Activated CD8-positive, alpha-beta T cell treated with anti-CD3 and anti-CD28 coated beads, Interleukin-2, amount 10 ng/mL, durations not matched to agents 7 days and 5 days (primary cell): ENCODE measurements at regions not wholly inside any gene's neighbourhood (a gene's known extent, or its start where the extent isn't known, plus 50 kb on each side); places are given as distances from the start of the nearest gene placed in this dataset.
"Not testable (repeated sequence)": the region's sequence is repeated elsewhere in the genome, so short reads cannot be mapped to it uniquely, and the experiment has no call there.

Experiments
- ATAC-seq: fragments of 150-1000 bp; cut with Tn5 transposase; one replicate; pipeline ENCODE4 v1.10.0; 2021; ENCODE audit warnings: moderate library complexity
- CTCF ChIA-PET: fragments of 350-600 bp; sonication (Branson Sonifier 250); formaldehyde crosslinking; loops from one replicate; lab custom pipeline; 2021; ENCODE audit warnings: antibody characterized with exemption; lab: Charles Lee
- POLR2A ChIA-PET: fragments of 350-600 bp; sonication (Branson Sonifier 250); formaldehyde crosslinking; loops from one replicate; lab custom pipeline; 2021; ENCODE audit warnings: antibody characterized with exemption; lab: Charles Lee
- DNase-seq: peaks from one replicate; pipeline ENCODE4 v3.0.0-alpha.2; 2020
- H3K27ac Mint-ChIP-seq: one replicate; pipeline ENCODE4 v1.8.0; 2021; ENCODE audit warnings: mild to moderate bottlenecking, mixed read lengths
- H3K27me3 Mint-ChIP-seq: one replicate; pipeline ENCODE4 v1.8.0; 2021; ENCODE audit warnings: low read depth, mixed read lengths
- H3K36me3 Mint-ChIP-seq: one replicate; pipeline ENCODE4 v1.8.0; 2021; ENCODE audit warnings: low read depth, mixed read lengths
- H3K4me1 Mint-ChIP-seq: one replicate; pipeline ENCODE4 v1.8.0; 2021; ENCODE audit warnings: low read depth, mixed read lengths
- H3K4me3 Mint-ChIP-seq: one replicate; pipeline ENCODE4 v1.8.0; 2021; ENCODE audit warnings: mild to moderate bottlenecking, mixed read lengths
- H3K9me3 Mint-ChIP-seq: one replicate; pipeline ENCODE4 v1.8.0; 2022; ENCODE audit warnings: mixed read lengths; ENCODE audit not compliant: insufficient read depth

DNA sequence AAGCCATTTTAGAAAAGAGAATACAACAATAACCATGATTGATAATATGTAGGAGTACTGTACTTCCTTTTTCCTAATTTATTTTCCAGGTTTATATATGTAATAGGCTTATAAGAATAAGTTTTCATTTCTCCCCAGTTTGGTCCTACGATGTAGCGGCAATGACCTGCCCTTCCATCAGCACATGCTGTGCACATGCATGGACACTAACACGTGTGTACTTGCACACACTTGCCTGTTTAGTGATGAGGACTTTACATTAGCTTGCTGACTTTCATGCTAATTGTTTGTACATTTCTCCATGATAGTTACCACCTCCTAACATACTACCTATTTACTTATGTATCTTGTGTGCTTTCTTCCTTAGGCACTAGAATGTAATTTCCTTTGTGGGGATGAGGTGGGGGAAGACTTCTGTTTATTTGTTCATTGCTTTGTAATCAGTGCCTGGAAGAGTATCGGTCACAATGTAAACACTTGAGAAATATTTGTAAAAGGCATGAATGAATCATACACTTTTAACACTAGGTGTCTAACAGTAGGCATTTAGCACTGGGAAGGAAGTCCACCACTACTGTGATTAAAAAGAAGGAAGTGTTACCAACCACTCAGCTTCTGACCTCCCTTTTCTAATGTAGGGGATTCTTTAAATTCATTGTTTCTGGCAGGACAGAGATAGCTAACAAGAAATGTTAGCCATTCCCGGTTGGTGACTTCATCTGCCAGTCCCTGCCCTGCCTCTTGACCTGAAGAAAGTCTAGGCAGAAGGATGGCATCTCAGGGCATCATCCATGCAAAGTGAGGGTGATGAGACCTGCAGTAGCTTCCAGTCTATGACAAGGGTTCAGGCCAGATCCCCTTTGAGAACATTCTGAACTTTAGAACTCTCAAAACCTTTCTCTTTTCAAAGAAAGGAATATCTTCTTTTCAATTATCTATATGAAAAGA lies 120.2 kb upstream of the RAB18 start:
- Mint-ChIP-seq H3K36me3 (no peaks in the 10 kb centered on the region), H3K4me1 (no peaks in the 10 kb centered on the region), H3K9me3 (no peaks in the 10 kb centered on the region), H3K4me3 (no peak overlapping the region), H3K27ac (no peak overlapping the region), H3K27me3 (peaks cover 20% of the 10 kb centered on the region)
- ChIA-PET CTCF (no interaction called here), POLR2A (no interaction called here)
- ATAC-seq (no peak), DNase-seq (no peak)

GRCh38 chr10:27382176-27382575 lies 121.9 kb upstream of the RAB18 start:
- DNase-seq: no peak
- Mint-ChIP-seq H3K27me3 (peaks cover 16% of the 10 kb centered on the region), H3K4me3 (no peak overlapping the region), H3K9me3 (no peaks in the 10 kb centered on the region), H3K4me1 (no peaks in the 10 kb centered on the region), H3K27ac (no peak overlapping the region), H3K36me3 (no peaks in the 10 kb centered on the region)
- no peak for ATAC-seq
- ChIA-PET CTCF (no interaction called here), POLR2A (no interaction called here)

DNA sequence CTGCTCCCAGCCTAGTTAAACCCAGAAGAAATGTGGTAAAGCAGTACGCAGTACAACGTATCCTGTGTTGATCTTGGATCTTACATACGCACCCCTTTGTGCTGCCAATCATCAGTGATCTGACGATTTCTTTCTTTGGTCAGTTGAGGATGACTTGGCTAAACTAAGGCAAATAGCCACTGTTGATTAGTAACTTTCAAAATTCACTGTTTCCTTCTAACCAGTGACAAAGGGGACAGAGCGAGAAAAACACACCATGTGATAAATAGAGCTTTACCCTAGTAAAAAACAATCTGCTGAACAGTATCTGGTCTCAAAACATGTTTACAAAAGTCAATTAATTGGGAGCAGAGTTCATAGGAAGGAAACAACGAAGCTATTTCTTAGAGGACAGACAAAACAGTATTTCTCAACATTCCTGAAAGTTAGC lies 123.2 kb upstream of the RAB18 start:
- Mint-ChIP-seq H3K9me3 (no peaks in the 10 kb centered on the region), H3K4me3 (no peak overlapping the region), H3K4me1 (no peaks in the 10 kb centered on the region), H3K27ac (no peak overlapping the region), H3K36me3 (no peaks in the 10 kb centered on the region), H3K27me3 (peaks cover 14% of the 10 kb centered on the region)
- no peak for ATAC-seq
- DNase-seq: no peak
- CTCF ChIA-PET: no interaction called here
- POLR2A ChIA-PET: no interaction called here

- not testable (repeated sequence) for H3K4me3 Mint-ChIP-seq, H3K36me3 Mint-ChIP-seq
Measured at GRCh38 chr10:27379041-27379440, 125.1 kb upstream of the RAB18 start.

DNA sequence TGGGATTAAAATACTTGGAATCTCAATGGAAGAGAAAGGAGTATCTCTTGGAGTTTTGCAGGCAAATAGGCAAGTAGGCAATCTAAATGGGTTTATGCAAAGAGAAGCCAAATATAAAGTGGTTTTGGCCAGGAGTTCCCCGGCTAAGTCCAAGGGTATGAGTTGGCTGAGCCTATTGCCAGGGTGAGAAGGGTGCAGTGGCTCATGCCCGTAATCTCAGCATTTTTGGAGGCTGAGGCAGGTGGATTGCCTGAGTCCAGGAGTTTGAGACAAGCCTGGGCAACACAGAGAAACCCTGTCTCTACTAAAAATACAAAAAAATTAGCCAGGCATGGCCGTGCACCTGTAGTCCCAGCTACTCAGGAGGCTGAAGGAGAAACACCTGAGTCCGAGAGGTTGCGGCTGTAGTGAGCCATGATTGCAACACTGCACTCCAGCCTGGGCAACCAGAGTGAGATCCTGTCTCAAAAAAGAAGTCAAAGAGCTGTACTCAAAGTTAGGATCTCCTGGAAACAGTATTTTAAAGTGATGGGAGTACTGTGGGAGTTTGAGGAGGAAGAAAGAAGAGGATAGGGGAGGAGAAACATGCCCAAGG lies 130.4 kb upstream of the RAB18 start:
- DNase-seq: no peak
- no peak overlapping the region for H3K4me3 Mint-ChIP-seq
- CTCF ChIA-PET: no interaction called here
- no peaks in the 10 kb centered on the region for H3K36me3 Mint-ChIP-seq
- no peak overlapping the region for H3K27ac Mint-ChIP-seq
- H3K4me1 Mint-ChIP-seq: no peaks in the 10 kb centered on the region
- POLR2A ChIA-PET: no interaction called here
- no peaks in the 10 kb centered on the region for H3K9me3 Mint-ChIP-seq
- no peak for ATAC-seq
- peaks cover 8% of the 10 kb centered on the region for H3K27me3 Mint-ChIP-seq

More at GRCh38 chr10:27379041-27379440, 125.1 kb upstream of the RAB18 start:
- ATAC-seq, H3K9me3 Mint-ChIP-seq, CTCF ChIA-PET, POLR2A ChIA-PET, H3K4me1 Mint-ChIP-seq, DNase-seq, H3K27ac Mint-ChIP-seq: not testable (repeated sequence)
- H3K27me3 Mint-ChIP-seq: peaks cover 15% of the 10 kb centered on the region

DNA sequence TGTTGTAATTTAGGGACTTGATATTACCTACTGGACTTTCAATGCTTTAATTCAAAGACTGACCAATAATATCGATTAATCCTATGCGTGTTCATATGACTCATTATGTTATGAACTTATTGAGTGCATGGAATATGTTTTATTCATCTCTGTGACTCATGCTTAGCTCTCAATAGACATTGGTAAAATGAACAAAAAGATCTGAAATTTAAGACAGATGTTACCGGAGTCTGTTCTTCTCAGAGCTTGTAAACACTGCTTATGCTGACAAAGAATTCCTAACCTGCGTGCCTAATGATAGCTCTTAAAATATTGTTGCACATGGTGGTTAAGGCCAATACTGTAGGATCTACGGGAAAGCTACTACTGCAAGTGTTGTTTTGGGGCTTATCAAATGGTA lies 131.5 kb upstream of the ACBD5 start:
- ATAC-seq: no peak
- DNase-seq: no peak
- no peaks in the 10 kb centered on the region for H3K9me3 Mint-ChIP-seq
- H3K4me1 Mint-ChIP-seq: no peaks in the 10 kb centered on the region
- H3K27ac Mint-ChIP-seq: no peak overlapping the region
- ChIA-PET POLR2A (no interaction called here), CTCF (interaction anchor here (0.7 to 0.8 kb wide), 3 partner anchors 12 to 286 kb away, joined by 3 read pairs; no protein-coding TSS in a partner anchor)
- H3K4me3 Mint-ChIP-seq: no peak overlapping the region
- H3K27me3 Mint-ChIP-seq: peaks cover 7% of the 10 kb centered on the region
- no peaks in the 10 kb centered on the region for H3K36me3 Mint-ChIP-seq

- H3K27ac Mint-ChIP-seq, DNase-seq, H3K36me3 Mint-ChIP-seq, CTCF ChIA-PET, POLR2A ChIA-PET, H3K9me3 Mint-ChIP-seq, ATAC-seq, H3K4me3 Mint-ChIP-seq, H3K27me3 Mint-ChIP-seq, H3K4me1 Mint-ChIP-seq: not testable (repeated sequence)
Measured at GRCh38 chr10:27371375-27371774, 130.8 kb upstream of the ACBD5 start.

DNA sequence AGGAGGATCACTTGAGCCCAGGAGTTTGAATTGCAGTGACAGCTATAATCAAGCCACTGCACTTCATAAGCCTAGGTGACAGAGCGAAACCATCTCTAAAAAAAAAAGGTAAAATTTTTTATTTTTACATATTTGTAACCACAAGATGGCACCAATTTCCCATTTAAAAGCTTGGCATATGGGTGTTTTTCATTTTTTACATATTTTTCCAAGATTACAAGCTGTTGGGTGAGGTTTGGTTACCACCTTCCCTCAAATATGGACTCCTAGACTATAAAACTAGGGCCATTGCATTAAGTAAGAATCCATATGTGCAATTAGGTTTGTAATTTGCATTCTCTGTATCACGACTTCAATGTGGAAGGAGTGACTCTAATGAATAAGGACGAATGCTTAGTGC lies 129.3 kb upstream of the ACBD5 start:
- no peaks in the 10 kb centered on the region for H3K4me1 Mint-ChIP-seq
- no peaks in the 10 kb centered on the region for H3K9me3 Mint-ChIP-seq
- ATAC-seq: no peak
- H3K4me3 Mint-ChIP-seq: no peak overlapping the region
- DNase-seq: no peak
- ChIA-PET CTCF (interaction anchor here (0.8 kb wide), 1 partner anchor 9 kb away, joined by 6 read pairs; no protein-coding TSS in a partner anchor), POLR2A (no interaction called here)
- H3K27me3 Mint-ChIP-seq: peaks cover 12% of the 10 kb centered on the region
- H3K27ac Mint-ChIP-seq: no peak overlapping the region
- no peaks in the 10 kb centered on the region for H3K36me3 Mint-ChIP-seq

GRCh38 chr10:27368706-27369105 lies 128.1 kb upstream of the ACBD5 start:
- no peaks in the 10 kb centered on the region for H3K4me1 Mint-ChIP-seq
- ATAC-seq (no peak), DNase-seq (no peak)
- H3K9me3 Mint-ChIP-seq: no peaks in the 10 kb centered on the region
- no peaks in the 10 kb centered on the region for H3K36me3 Mint-ChIP-seq
- H3K27me3 Mint-ChIP-seq: peaks cover 9% of the 10 kb centered on the region
- no peak overlapping the region for H3K4me3 Mint-ChIP-seq
- H3K27ac Mint-ChIP-seq: no peak overlapping the region
- CTCF ChIA-PET: no interaction called here
- POLR2A ChIA-PET: no interaction called here

GRCh38 chr10:27366769-27367168 lies 126.2 kb upstream of the ACBD5 start:
- no peaks in the 10 kb centered on the region for H3K9me3 Mint-ChIP-seq
- DNase-seq (no peak), ATAC-seq (no peak)
- POLR2A ChIA-PET: no interaction called here
- H3K27me3 Mint-ChIP-seq: peaks cover 9% of the 10 kb centered on the region
- H3K27ac Mint-ChIP-seq: no peak overlapping the region
- no peak overlapping the region for H3K4me3 Mint-ChIP-seq
- no peaks in the 10 kb centered on the region for H3K36me3 Mint-ChIP-seq
- no peaks in the 10 kb centered on the region for H3K4me1 Mint-ChIP-seq
- CTCF ChIA-PET: interaction anchor here (0.7 kb wide), 1 partner anchor 9 kb away, joined by 3 read pairs; no protein-coding TSS in a partner anchor

- ChIA-PET POLR2A (no interaction called here), CTCF (no interaction called here)
Measured at GRCh38 chr10:27364028-27364427, 123.4 kb upstream of the ACBD5 start.

GRCh38 chr10:27360581-27361172 lies 120.1 kb upstream of the ACBD5 start:
- DNase-seq (peak; percentile 86), ATAC-seq (peak; percentile 90)
- Mint-ChIP-seq H3K4me1 (no peaks in the 10 kb centered on the region), H3K27me3 (peaks cover 4% of the 10 kb centered on the region), H3K4me3 (no peak overlapping the region), H3K36me3 (no peaks in the 10 kb centered on the region), H3K9me3 (no peaks in the 10 kb centered on the region), H3K27ac (no peak overlapping the region)
- ChIA-PET POLR2A (no interaction called here), CTCF (interaction anchor here (0.7 to 2.0 kb wide), 7 partner anchors 9 to 242 kb away, joined by 3 to 7 read pairs (median 3); no protein-coding TSS in a partner anchor)

More at GRCh38 chr10:27364028-27364427, 123.4 kb upstream of the ACBD5 start:
- no peak overlapping the region for H3K27ac Mint-ChIP-seq
- H3K36me3 Mint-ChIP-seq: no peaks in the 10 kb centered on the region
- no peaks in the 10 kb centered on the region for H3K4me1 Mint-ChIP-seq
- H3K9me3 Mint-ChIP-seq: no peaks in the 10 kb centered on the region
- peaks cover 9% of the 10 kb centered on the region for H3K27me3 Mint-ChIP-seq
- DNase-seq (no peak), ATAC-seq (no peak)
- H3K4me3 Mint-ChIP-seq: no peak overlapping the region
